Vagina (tissue), 2 donors: ENCODE measurements at regions not wholly inside any gene's neighbourhood (a gene's known extent, or its start where the extent isn't known, plus 50 kb on each side); places are given as distances from the start of the nearest gene placed in this dataset.

Experiments
- DNase-seq, 2 donors: peaks; one replicate each; pipeline ENCODE4 v3.0.0-alpha.2; 2017; ENCODE audit errors: extremely low spot score in 2 of 2
- H3K27ac ChIP-seq: fragments of 200-600 bp; sonication (generic); one replicate; pipeline ENCODE4 v1.5.1; 2019
- H3K27me3 ChIP-seq: fragments of 200-600 bp; sonication (generic); one replicate; pipeline ENCODE4 v1.5.1; 2019
- H3K36me3 ChIP-seq, 2 donors: fragments of 200-600 bp; sonication (generic); one replicate each; pipeline ENCODE4 v1.5.1; 2017 to 2019
- H3K4me1 ChIP-seq: fragments of 200-600 bp; sonication (generic); one replicate; pipeline ENCODE4 v1.5.1; 2019
- H3K4me3 ChIP-seq, 2 donors: fragments of 200-600 bp; sonication (generic); 1 replicate in 1 of 2; 2 replicates in 1 of 2; pipeline ENCODE4 v1.5.1; 2016 to 2019
- H3K9me3 ChIP-seq: fragments of 200-600 bp; sonication (generic); one replicate; pipeline ENCODE4 v1.5.1; 2019
- POLR2A ChIP-seq, 2 donors: fragments of 450-650 bp; IDR thresholded peaks; one replicate each; pipeline ENCODE4 v1.6.1; 2017; ENCODE audit warnings: antibody characterized with exemption in 2 of 2, mild to moderate bottlenecking in 2 of 2, moderate library complexity in 2 of 2
- POLR2AphosphoS5 ChIP-seq, 2 donors: sonication (generic); formaldehyde crosslinking; IDR thresholded peaks; one replicate each; pipeline ENCODE4 v1.9.0; 2017; ENCODE audit warnings: antibody characterized with exemption in 2 of 2, mild to moderate bottlenecking in 2 of 2, low read depth in 1 of 2; ENCODE audit not compliant: insufficient read depth in 1 of 2
- intact Hi-C: fragments of 100-400 bp; cut with DNase I; formaldehyde crosslinking; loops from one replicate; pipeline ENCODE4 v1.15.1; 2023
- TF ChIP-seq, protein P1 (sequence below), 3 experiments: fragments of 450-650 bp in 2 of 3; fragments of 200-600 bp in 1 of 3; sonication (generic) in 1 of 3; IDR thresholded peaks; one replicate each; pipeline ENCODE4 v1.5.1; 2017 to 2019; ENCODE audit warnings: antibody characterized with exemption in 3 of 3, mild to moderate bottlenecking in 2 of 3, moderate library complexity in 2 of 3

GRCh38 chr5:152994033-152994680, 496.3 kb upstream of the GRIA1 start:
- no peaks in the 10 kb centered on the region for H3K36me3 ChIP-seq
- TF ChIP-seq, protein P1, sequence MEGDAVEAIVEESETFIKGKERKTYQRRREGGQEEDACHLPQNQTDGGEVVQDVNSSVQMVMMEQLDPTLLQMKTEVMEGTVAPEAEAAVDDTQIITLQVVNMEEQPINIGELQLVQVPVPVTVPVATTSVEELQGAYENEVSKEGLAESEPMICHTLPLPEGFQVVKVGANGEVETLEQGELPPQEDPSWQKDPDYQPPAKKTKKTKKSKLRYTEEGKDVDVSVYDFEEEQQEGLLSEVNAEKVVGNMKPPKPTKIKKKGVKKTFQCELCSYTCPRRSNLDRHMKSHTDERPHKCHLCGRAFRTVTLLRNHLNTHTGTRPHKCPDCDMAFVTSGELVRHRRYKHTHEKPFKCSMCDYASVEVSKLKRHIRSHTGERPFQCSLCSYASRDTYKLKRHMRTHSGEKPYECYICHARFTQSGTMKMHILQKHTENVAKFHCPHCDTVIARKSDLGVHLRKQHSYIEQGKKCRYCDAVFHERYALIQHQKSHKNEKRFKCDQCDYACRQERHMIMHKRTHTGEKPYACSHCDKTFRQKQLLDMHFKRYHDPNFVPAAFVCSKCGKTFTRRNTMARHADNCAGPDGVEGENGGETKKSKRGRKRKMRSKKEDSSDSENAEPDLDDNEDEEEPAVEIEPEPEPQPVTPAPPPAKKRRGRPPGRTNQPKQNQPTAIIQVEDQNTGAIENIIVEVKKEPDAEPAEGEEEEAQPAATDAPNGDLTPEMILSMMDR (IDR thresholded peaks at IDR 0.05) = no peak
- TF ChIP-seq POLR2AphosphoS5 (IDR thresholded peaks at IDR 0.05; ENCODE audit: insufficient read depth in 1 of 2, low read depth in 1 of 2) (no peak), POLR2A (IDR thresholded peaks at IDR 0.05) (no peak)

GRCh38 chr5:152995214-152995725, 495.2 kb upstream of the GRIA1 start:
- H3K9me3 ChIP-seq = no peaks in the 10 kb centered on the region
- DNase-seq = no peak
- intact Hi-C loops = no loop called here
- no peaks in the 10 kb centered on the region for H3K36me3 ChIP-seq
- no peaks in the 10 kb centered on the region for H3K27me3 ChIP-seq
- no peaks in the 10 kb centered on the region for H3K4me1 ChIP-seq
- H3K4me3 ChIP-seq = no peak overlapping the region
- no peak overlapping the region for H3K27ac ChIP-seq
- no peak for TF ChIP-seq POLR2AphosphoS5 (IDR thresholded peaks at IDR 0.05; ENCODE audit: insufficient read depth in 1 of 2, low read depth in 1 of 2)

More at GRCh38 chr5:152994033-152994680, 496.3 kb upstream of the GRIA1 start:
- Histone ChIP-seq H3K27me3 (no peaks in the 10 kb centered on the region), H3K4me3 (no peak overlapping the region), H3K4me1 (no peaks in the 10 kb centered on the region), H3K27ac (no peak overlapping the region), H3K9me3 (no peaks in the 10 kb centered on the region)
- DNase-seq = no peak
- intact Hi-C loops = no loop called here

DNA sequence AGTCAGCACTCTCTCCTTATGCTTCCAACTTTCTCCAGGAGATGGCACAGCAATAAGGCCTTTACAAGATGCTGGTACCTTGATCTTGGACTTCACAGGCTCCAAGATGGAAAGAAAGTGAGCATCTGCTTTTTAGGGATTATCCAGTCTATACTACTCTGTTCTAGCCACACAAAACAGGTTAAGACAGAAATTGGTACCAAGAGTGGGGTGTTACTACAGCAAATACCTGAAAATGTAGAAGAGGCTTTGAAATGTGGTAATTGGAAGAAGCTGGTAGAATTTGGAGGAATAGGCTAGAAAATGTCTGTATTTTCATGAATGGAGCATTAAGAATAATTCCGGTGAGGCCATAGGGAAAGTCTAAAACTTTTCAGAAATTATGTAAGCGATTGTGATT, 484.8 kb upstream of the GRIA1 start:
- H3K27me3 ChIP-seq = no peaks in the 10 kb centered on the region
- no peak for TF ChIP-seq POLR2AphosphoS5 (IDR thresholded peaks at IDR 0.05; ENCODE audit: insufficient read depth in 1 of 2, low read depth in 1 of 2)
- TF ChIP-seq, protein P1 (IDR thresholded peaks at IDR 0.05) = no peak
- no peak for TF ChIP-seq POLR2A (IDR thresholded peaks at IDR 0.05)
- H3K4me3 ChIP-seq = no peak overlapping the region
- no peaks in the 10 kb centered on the region for H3K36me3 ChIP-seq
- no peaks in the 10 kb centered on the region for H3K4me1 ChIP-seq
- intact Hi-C loops = no loop called here
- no peak overlapping the region for H3K27ac ChIP-seq
- H3K9me3 ChIP-seq = no peaks in the 10 kb centered on the region
- DNase-seq = no peak

GRCh38 chr5:153006681-153007080, 483.8 kb upstream of the GRIA1 start:
- Histone ChIP-seq H3K36me3 (no peaks in the 10 kb centered on the region), H3K4me1 (no peaks in the 10 kb centered on the region), H3K27me3 (no peaks in the 10 kb centered on the region), H3K27ac (no peak overlapping the region), H3K9me3 (no peaks in the 10 kb centered on the region), H3K4me3 (no peak overlapping the region)
- TF ChIP-seq POLR2AphosphoS5 (IDR thresholded peaks at IDR 0.05; ENCODE audit: insufficient read depth in 1 of 2, low read depth in 1 of 2) = no peak
- DNase-seq = no peak
- intact Hi-C loops = no loop called here

DNA sequence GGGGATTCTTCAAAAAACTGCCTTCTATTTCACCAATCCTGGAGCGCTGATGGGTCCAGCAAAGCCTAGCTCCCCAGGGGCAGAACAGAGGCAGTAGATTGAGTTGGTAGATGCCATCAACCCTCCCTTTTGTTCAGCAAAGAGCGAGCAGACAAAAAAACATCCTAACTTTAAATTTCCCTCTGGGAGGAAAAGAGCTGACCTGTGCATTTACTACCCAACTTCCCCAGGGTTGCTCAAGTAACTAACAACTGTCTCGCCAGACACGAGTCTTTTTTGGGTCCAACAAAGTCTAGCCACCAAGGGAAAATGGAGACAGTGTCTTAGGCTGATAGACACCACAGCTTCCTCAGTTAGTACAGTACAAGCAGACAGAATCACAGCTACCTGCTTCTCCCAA, 476.3 kb upstream of the GRIA1 start:
- Histone ChIP-seq H3K4me1 (no peaks in the 10 kb centered on the region), H3K9me3 (no peaks in the 10 kb centered on the region), H3K36me3 (no peaks in the 10 kb centered on the region), H3K27me3 (no peaks in the 10 kb centered on the region), H3K27ac (no peak overlapping the region), H3K4me3 (no peak overlapping the region)
- no peak for TF ChIP-seq POLR2AphosphoS5 (IDR thresholded peaks at IDR 0.05; ENCODE audit: insufficient read depth in 1 of 2, low read depth in 1 of 2)
- TF ChIP-seq, protein P1 (IDR thresholded peaks at IDR 0.05) = no peak
- no peak for TF ChIP-seq POLR2A (IDR thresholded peaks at IDR 0.05)
- intact Hi-C loops = no loop called here
- DNase-seq = no peak

GRCh38 chr5:153018121-153018520, 472.3 kb upstream of the GRIA1 start:
- DNase-seq = no peak
- no peak for TF ChIP-seq POLR2AphosphoS5 (IDR thresholded peaks at IDR 0.05; ENCODE audit: insufficient read depth in 1 of 2, low read depth in 1 of 2)
- TF ChIP-seq, protein P1 (IDR thresholded peaks at IDR 0.05) = no peak
- no peak for TF ChIP-seq POLR2A (IDR thresholded peaks at IDR 0.05)
- Histone ChIP-seq H3K9me3 (no peaks in the 10 kb centered on the region), H3K27me3 (no peaks in the 10 kb centered on the region), H3K4me1 (no peaks in the 10 kb centered on the region), H3K27ac (no peak overlapping the region), H3K4me3 (no peak overlapping the region), H3K36me3 (no peaks in the 10 kb centered on the region)
- intact Hi-C loops = no loop called here
